Stimulated activated effector memory CD8-positive, alpha-beta T cell treated with anti-CD3 and anti-CD28 coated beads, Interleukin-12 subunit alpha, Interleukin-12 subunit beta, amount 100 ng/mL, for 72 hours (primary cell): ENCODE measurements at regions not wholly inside any gene's neighbourhood (a gene's known extent, or its start where the extent isn't known, plus 50 kb on each side); places are given as distances from the start of the nearest gene placed in this dataset.
"Not testable (repeated sequence)": the region's sequence is repeated elsewhere in the genome, so short reads cannot be mapped to it uniquely, and the experiment has no call there.

Experiments used
- ATAC-seq: fragments of 150-1000 bp; cut with Tn5 transposase; 2 replicates; pipeline ENCODE4 v1.10.0; 2021
- DNase-seq, 2 donors: peaks; one replicate each; pipeline ENCODE4 v3.0.0; 2021 to 2022; ENCODE audit warnings: low spot score in 2 of 2
- H3K27ac Mint-ChIP-seq: one replicate; pipeline ENCODE4 v1.8.0; 2022; ENCODE audit warnings: mild to moderate bottlenecking, mixed read lengths
- H3K36me3 Mint-ChIP-seq: one replicate; pipeline ENCODE4 v1.8.0; 2022; ENCODE audit warnings: mild to moderate bottlenecking, mixed read lengths
- H3K4me1 Mint-ChIP-seq: one replicate; pipeline ENCODE4 v1.8.0; 2022; ENCODE audit warnings: mixed read lengths
- H3K4me3 Mint-ChIP-seq: one replicate; pipeline ENCODE4 v1.8.0; 2022; ENCODE audit warnings: mild to moderate bottlenecking, mixed read lengths
- H3K9me3 Mint-ChIP-seq: one replicate; pipeline ENCODE4 v1.8.0; 2022; ENCODE audit warnings: mixed read lengths

GRCh38 chr10:57905010-57905409, 362.7 kb downstream of the IPMK start:
- no peak overlapping the region for H3K4me3 Mint-ChIP-seq
- no peak overlapping the region for H3K27ac Mint-ChIP-seq
- no peak for DNase-seq
- ATAC-seq = no peak
- no peaks in the 10 kb centered on the region for H3K36me3 Mint-ChIP-seq
- H3K4me1 Mint-ChIP-seq = no peaks in the 10 kb centered on the region
- H3K9me3 Mint-ChIP-seq = peaks cover 4% of the 10 kb centered on the region

DNA sequence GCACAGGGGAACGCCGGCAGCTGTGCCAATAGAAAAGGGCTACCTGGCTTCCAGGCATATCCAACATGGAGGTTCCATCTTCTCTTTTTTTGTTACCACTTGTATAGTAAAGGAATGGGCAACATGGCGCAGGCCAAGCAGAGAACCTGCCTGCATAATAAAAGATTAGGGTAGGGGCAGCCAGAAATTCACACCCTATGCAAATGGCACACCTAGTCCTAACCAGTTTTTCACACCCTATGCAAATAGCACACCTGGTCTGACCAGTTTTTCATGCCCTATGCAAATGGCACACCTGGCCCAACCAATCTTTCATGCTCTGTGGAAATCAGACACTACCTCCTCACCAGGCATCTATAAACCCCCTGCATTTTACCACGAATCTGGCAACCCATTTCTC, 369.5 kb downstream of the IPMK start:
- H3K27ac Mint-ChIP-seq = no peak overlapping the region
- ATAC-seq = no peak
- no peaks in the 10 kb centered on the region for H3K4me1 Mint-ChIP-seq
- H3K9me3 Mint-ChIP-seq = peaks cover 9% of the 10 kb centered on the region
- DNase-seq = no peak
- H3K4me3 Mint-ChIP-seq = no peak overlapping the region
- H3K36me3 Mint-ChIP-seq = no peaks in the 10 kb centered on the region

- ATAC-seq (no peak), DNase-seq (no peak)
- no peaks in the 10 kb centered on the region for H3K4me1 Mint-ChIP-seq
- H3K36me3 Mint-ChIP-seq = no peaks in the 10 kb centered on the region
- no peak overlapping the region for H3K27ac Mint-ChIP-seq
- H3K4me3 Mint-ChIP-seq = no peak overlapping the region
- peaks cover 12% of the 10 kb centered on the region for H3K9me3 Mint-ChIP-seq
These were observed 370.1 kb downstream of the IPMK start for GRCh38 chr10:57897611-57898010.

GRCh38 chr10:57894361-57894760, 373.3 kb downstream of the IPMK start:
- no peaks in the 10 kb centered on the region for H3K4me1 Mint-ChIP-seq
- H3K36me3 Mint-ChIP-seq = no peaks in the 10 kb centered on the region
- H3K4me3 Mint-ChIP-seq = no peak overlapping the region
- H3K9me3 Mint-ChIP-seq = peaks cover 17% of the 10 kb centered on the region
- DNase-seq = no peak
- no peak for ATAC-seq
- H3K27ac Mint-ChIP-seq = no peak overlapping the region

- Mint-ChIP-seq H3K4me3 (no peak overlapping the region), H3K36me3 (no peaks in the 10 kb centered on the region), H3K4me1 (no peaks in the 10 kb centered on the region), H3K27ac (no peak overlapping the region), H3K9me3 (peaks cover 12% of the 10 kb centered on the region)
- ATAC-seq (no peak), DNase-seq (no peak)
These were observed 376.3 kb downstream of the IPMK start for GRCh38 chr10:57891201-57892006.

GRCh38 chr10:57890691-57891090, 377.0 kb downstream of the IPMK start:
- Mint-ChIP-seq H3K4me3 (no peak overlapping the region), H3K27ac (no peak overlapping the region)

GRCh38 chr10:57885618-57885968, 382.1 kb downstream of the IPMK start:
- H3K4me1 Mint-ChIP-seq, DNase-seq, H3K9me3 Mint-ChIP-seq, H3K27ac Mint-ChIP-seq, H3K36me3 Mint-ChIP-seq, ATAC-seq, H3K4me3 Mint-ChIP-seq: not testable (repeated sequence)

More at GRCh38 chr10:57890691-57891090, 377.0 kb downstream of the IPMK start:
- DNase-seq (no peak), ATAC-seq (no peak)
- Mint-ChIP-seq H3K9me3 (peaks cover 17% of the 10 kb centered on the region), H3K4me1 (no peaks in the 10 kb centered on the region), H3K36me3 (no peaks in the 10 kb centered on the region)

- Mint-ChIP-seq H3K9me3 (peaks cover 9% of the 10 kb centered on the region), H3K4me1 (no peaks in the 10 kb centered on the region), H3K4me3 (no peak overlapping the region), H3K36me3 (no peaks in the 10 kb centered on the region), H3K27ac (no peak overlapping the region)
- ATAC-seq = no peak
- no peak for DNase-seq
These were observed 382.6 kb downstream of the IPMK start for GRCh38 chr10:57884965-57885617.

- H3K36me3 Mint-ChIP-seq = no peaks in the 10 kb centered on the region
These were observed 383.3 kb downstream of the IPMK start for GRCh38 chr10:57884407-57884806.

DNA sequence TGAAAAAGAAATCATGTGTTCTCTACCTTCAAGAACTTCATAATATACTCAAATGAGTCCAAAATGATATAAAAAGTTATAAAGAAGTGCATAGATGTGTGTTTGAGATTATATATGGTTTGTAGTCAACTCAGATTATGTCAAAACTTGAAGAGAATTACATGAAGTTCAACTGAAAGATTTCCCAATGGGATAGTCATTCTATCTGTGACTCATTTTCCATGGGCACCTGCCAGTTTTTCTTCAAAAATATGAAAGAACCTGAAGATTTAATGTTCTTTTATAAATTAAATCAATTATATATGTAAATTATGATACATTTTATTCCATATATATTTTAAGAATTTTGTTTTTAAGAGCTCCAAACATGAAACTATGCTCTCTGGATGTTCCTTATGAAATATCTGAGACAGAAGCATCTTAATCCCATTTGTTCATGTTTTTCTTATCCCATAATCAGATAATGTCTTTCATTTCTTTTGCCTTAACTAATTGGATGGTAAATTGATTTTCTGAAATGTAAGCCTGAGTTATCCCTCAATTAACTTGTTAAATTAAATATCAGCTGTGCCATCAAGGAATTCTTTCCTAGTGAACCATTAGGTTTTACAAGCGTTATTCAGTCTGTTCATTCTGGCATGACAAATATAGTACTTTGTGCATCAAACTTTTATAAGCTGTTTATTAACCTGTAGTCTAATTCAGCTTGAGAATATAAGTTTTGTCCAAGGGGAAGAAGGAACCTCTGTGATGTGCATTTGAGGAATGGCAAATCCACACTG, 387.1 kb downstream of the IPMK start:
- DNase-seq (no peak), ATAC-seq (no peak)
- Mint-ChIP-seq H3K27ac (no peak overlapping the region), H3K4me1 (no peaks in the 10 kb centered on the region), H3K9me3 (no peaks in the 10 kb centered on the region), H3K4me3 (no peak overlapping the region), H3K36me3 (no peaks in the 10 kb centered on the region)

More at GRCh38 chr10:57884407-57884806, 383.3 kb downstream of the IPMK start:
- Mint-ChIP-seq H3K27ac (no peak overlapping the region), H3K4me1 (no peaks in the 10 kb centered on the region), H3K4me3 (no peak overlapping the region), H3K9me3 (peaks cover 9% of the 10 kb centered on the region)
- ATAC-seq (no peak), DNase-seq (no peak)

- no peak for ATAC-seq
- H3K4me1 Mint-ChIP-seq = no peaks in the 10 kb centered on the region
- no peak for DNase-seq
- no peaks in the 10 kb centered on the region for H3K36me3 Mint-ChIP-seq
- no peak overlapping the region for H3K4me3 Mint-ChIP-seq
- no peaks in the 10 kb centered on the region for H3K9me3 Mint-ChIP-seq
- H3K27ac Mint-ChIP-seq = no peak overlapping the region
These were observed 392.9 kb downstream of the IPMK start for GRCh38 chr10:57874810-57875209.

DNA sequence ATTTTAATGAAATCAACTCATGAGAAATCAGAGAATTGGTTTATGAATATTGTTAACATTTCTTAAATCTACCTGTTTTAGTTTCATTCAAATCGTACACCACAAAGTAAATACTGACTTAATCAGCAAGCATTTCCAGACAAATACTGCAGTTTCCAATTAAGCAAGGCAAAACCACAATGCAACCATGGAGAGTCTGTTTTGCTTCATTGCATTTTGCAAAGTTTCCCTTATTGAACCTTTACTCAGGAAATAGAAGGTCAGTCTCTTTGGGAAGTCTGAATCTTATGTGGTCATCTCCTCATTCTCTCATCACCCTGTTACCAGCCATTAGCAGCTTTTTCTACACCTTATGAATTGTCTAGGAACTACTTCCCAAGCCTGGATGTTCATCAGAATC, 400.5 kb downstream of the IPMK start:
- no peak overlapping the region for H3K27ac Mint-ChIP-seq
- no peaks in the 10 kb centered on the region for H3K4me1 Mint-ChIP-seq
- peaks cover 9% of the 10 kb centered on the region for H3K9me3 Mint-ChIP-seq
- H3K36me3 Mint-ChIP-seq = no peaks in the 10 kb centered on the region
- no peak overlapping the region for H3K4me3 Mint-ChIP-seq
- no peak for ATAC-seq
- DNase-seq = no peak

DNA sequence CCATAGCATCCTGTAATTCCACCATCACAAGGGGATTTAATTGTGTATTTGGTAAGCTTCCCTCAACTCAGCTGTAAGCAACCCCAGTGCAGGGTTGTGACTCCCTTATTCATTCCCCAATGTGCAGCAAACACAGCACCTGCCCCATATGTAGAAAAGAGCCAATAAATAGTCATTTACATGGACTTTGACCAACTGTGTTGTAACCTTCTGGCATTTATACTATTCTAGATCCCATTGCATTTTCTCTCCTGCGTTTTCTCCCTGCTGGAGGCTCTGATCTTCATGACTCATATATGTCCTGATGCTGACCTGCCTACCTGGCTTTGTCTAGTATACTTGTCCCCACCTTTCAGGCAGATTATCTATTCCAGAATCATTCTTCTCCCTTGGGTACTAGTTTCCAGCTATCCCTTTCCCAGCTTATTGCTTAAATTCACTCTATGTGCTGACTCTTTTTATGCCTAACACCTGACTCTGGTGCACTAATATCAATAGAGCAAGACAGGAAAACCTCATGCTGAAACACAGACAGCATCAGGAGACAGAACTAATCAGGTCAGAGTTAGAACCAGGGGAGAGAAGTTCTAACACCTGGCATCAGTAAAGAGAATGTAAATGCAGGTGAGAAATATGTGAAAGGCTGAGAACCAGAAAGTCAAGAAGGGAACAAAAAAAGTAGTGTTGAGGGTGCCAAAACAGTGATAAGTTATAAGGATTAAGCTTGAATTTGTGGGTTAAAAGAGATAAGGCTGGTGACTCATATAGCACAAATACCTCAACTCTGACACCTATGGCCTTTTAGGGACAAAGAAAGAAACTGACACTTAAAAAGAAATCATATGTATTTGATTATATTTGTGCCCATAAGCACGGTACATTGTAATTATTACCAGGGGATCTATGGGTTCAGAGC, 402.7 kb downstream of the IPMK start:
- ATAC-seq (no peak), DNase-seq (no peak)
- H3K4me1 Mint-ChIP-seq = no peaks in the 10 kb centered on the region
- no peak overlapping the region for H3K4me3 Mint-ChIP-seq
- H3K9me3 Mint-ChIP-seq = peaks cover 15% of the 10 kb centered on the region
- H3K36me3 Mint-ChIP-seq = no peaks in the 10 kb centered on the region
- no peak overlapping the region for H3K27ac Mint-ChIP-seq

DNA sequence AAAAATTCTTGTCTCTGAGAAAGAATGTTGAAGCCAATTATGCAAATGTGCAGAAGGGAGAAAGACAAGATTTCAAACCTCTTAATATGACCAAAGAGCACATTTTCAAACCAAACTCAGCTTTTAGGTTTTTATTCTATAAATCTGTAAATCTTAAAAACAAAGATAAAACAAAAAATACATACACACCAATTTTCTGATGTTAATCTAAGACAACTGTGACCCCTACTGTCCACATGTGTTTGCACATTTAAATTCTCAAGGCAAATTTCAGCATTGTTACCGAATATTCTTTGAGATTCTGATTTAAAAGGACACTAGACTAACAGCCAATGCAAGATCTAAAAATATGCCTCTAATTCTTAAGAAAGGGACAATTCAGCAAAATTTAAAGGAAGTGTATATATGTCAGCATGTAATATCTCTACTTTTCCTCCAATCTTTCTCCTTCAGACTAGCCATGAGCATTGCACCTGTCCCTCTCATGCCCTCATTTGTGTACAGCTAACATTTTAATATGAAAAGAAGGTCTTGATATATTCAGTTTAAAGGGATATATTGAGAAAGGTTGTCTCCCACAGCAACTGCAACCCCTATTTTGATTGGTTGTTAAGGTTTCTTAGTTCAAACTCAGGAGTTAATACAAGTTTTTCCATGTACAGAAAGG, 417.9 kb downstream of the IPMK start:
- Mint-ChIP-seq H3K4me1 (no peaks in the 10 kb centered on the region), H3K36me3 (no peaks in the 10 kb centered on the region), H3K4me3 (no peak overlapping the region), H3K9me3 (peaks cover 3% of the 10 kb centered on the region), H3K27ac (no peak overlapping the region)
- DNase-seq (no peak), ATAC-seq (no peak)
